KMS-11 (cell line): ENCODE measurements at regions not wholly inside any gene's neighbourhood (a gene's known extent, or its start where the extent isn't known, plus 50 kb on each side); places are given as distances from the start of the nearest gene placed in this dataset.

Experiments used
- H2AFZ ChIP-seq: fragments of 200-600 bp; sonication (generic); 2 replicates; pipeline ENCODE4 v1.6.1; 2016; ENCODE audit warnings: antibody characterized with exemption, mixed run types, low read depth
- H3K27ac ChIP-seq: fragments of 200-600 bp; sonication (generic); 2 replicates; pipeline ENCODE4 v1.6.1; 2016; ENCODE audit warnings: mild to moderate bottlenecking, mixed run types
- H3K27me3 ChIP-seq: fragments of 200-600 bp; sonication (generic); 2 replicates; pipeline ENCODE4 v1.6.1; 2017; ENCODE audit warnings: mild to moderate bottlenecking, low read depth, mixed run types, moderate library complexity; ENCODE audit not compliant: insufficient read depth
- H3K36me3 ChIP-seq: fragments of 200-600 bp; sonication (generic); 2 replicates; pipeline ENCODE4 v1.6.1; 2017; ENCODE audit warnings: mild to moderate bottlenecking, mixed run types; ENCODE audit not compliant: insufficient read depth
- H3K4me1 ChIP-seq: fragments of 200-600 bp; sonication (generic); 2 replicates; pipeline ENCODE4 v1.6.1; 2016; ENCODE audit warnings: mild to moderate bottlenecking, low read depth, mixed run types; ENCODE audit not compliant: poor library complexity, severe bottlenecking
- H3K4me2 ChIP-seq: fragments of 200-600 bp; sonication (generic); 2 replicates; pipeline ENCODE4 v1.7.0; 2016; ENCODE audit warnings: mild to moderate bottlenecking, mixed run types
- H3K4me3 ChIP-seq: fragments of 200-600 bp; sonication (generic); IDR thresholded peaks from 2 replicates; pipeline ENCODE4 v1.6.1; 2017; ENCODE audit warnings: low read depth, low read length, mixed read lengths; ENCODE audit not compliant: insufficient read depth
- H3K79me2 ChIP-seq: fragments of 200-600 bp; sonication (generic); 2 replicates; pipeline ENCODE4 v1.6.1; 2016; ENCODE audit warnings: low read depth, mixed run types; ENCODE audit not compliant: insufficient read depth
- H3K9ac ChIP-seq: fragments of 200-600 bp; sonication (generic); 2 replicates; pipeline ENCODE4 v1.6.1; 2016; ENCODE audit warnings: mild to moderate bottlenecking, mixed run types
- H4K20me1 ChIP-seq: fragments of 200-600 bp; sonication (generic); 2 replicates; pipeline ENCODE4 v1.6.1; 2016; ENCODE audit warnings: mild to moderate bottlenecking, mixed run types; ENCODE audit not compliant: insufficient read depth
- TF ChIP-seq, protein P1 (sequence below): fragments of 200-600 bp; sonication (generic); conservative IDR thresholded peaks from 2 replicates; pipeline ENCODE4 v1.6.1; 2017; ENCODE audit warnings: low read depth, mild to moderate bottlenecking, antibody characterized with exemption, low read length, moderate library complexity, mixed read lengths

DNA sequence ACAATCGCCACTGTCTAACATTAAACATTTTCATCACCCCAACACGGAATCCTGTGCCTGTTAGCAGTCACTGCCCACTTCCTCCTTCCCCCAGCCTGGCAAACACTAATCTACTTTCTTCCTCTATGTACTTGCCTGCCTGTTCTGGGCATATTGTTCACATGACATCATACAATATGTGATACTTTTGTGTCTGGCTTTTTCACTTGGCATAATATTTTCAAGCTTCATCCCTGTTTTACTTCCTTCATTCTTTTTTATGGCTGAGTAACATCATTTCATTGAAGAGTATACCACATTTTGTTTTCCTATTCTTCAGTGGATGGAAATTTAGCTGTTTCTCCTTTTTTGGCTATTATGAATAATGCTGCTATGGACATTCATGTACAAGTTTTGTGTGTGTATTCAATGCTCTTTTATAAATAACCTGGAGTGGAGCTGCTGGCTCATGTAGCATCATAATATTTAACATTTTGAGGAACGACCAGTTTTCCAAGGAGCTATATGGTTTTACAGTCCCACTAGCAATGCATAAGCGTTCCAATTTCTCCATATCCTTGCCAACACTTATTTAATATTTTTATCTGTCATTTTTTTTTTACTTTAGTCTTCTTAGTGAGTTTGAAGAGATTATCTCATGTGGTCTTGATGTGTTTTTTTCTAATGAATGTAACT is 360.1 kb downstream of the HDGFL1 start:
- Histone ChIP-seq H3K27me3 (no peaks in the 10 kb centered on the region), H3K4me2 (no peak overlapping the region), H2AFZ (no peak overlapping the region), H3K4me3 (no peak overlapping the region), H3K27ac (no peak overlapping the region), H3K9ac (no peak overlapping the region), H4K20me1 (no peaks in the 10 kb centered on the region), H3K4me1 (no peaks in the 10 kb centered on the region), H3K79me2 (no peaks in the 10 kb centered on the region), H3K36me3 (no peaks in the 10 kb centered on the region)
- TF ChIP-seq, protein P1, sequence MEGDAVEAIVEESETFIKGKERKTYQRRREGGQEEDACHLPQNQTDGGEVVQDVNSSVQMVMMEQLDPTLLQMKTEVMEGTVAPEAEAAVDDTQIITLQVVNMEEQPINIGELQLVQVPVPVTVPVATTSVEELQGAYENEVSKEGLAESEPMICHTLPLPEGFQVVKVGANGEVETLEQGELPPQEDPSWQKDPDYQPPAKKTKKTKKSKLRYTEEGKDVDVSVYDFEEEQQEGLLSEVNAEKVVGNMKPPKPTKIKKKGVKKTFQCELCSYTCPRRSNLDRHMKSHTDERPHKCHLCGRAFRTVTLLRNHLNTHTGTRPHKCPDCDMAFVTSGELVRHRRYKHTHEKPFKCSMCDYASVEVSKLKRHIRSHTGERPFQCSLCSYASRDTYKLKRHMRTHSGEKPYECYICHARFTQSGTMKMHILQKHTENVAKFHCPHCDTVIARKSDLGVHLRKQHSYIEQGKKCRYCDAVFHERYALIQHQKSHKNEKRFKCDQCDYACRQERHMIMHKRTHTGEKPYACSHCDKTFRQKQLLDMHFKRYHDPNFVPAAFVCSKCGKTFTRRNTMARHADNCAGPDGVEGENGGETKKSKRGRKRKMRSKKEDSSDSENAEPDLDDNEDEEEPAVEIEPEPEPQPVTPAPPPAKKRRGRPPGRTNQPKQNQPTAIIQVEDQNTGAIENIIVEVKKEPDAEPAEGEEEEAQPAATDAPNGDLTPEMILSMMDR: no peak

DNA sequence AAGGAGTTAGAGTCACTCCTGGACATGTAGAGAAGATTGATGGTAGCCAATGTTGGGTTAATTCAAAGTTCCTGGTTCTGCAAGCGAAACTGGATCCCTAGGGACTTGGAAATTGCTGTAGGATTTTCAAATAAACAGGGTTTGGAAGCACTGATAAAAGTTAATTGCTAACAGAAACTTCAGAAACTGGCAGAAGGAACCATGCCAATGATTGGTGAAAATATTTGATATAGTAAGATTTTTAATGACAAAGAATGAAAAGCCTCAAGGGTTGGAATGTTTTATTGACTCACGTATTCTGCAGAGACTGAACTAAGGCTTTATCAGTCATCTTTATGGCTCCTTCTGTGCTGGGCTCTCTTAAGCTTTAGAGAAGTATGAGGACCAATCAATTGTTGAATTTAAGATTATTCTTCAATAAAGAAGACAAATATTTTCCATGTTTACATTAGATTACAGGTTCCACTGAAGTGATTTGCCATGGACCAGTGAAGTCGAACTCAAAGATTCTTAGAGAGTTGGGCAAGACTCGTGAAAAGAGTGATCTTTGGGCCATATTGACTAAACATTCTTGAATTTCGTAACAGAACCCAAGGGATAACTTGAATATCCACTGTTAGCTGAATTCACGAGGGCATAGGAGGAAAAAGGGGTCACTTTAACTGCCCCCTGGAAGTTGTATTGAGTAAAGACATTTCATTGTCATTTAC is 371.4 kb downstream of the HDGFL1 start:
- Histone ChIP-seq H3K36me3 (no peaks in the 10 kb centered on the region), H3K79me2 (no peaks in the 10 kb centered on the region), H3K4me1 (no peaks in the 10 kb centered on the region), H4K20me1 (no peaks in the 10 kb centered on the region), H3K4me2 (no peak overlapping the region), H3K27me3 (no peaks in the 10 kb centered on the region), H3K4me3 (no peak overlapping the region), H3K27ac (no peak overlapping the region), H2AFZ (no peak overlapping the region), H3K9ac (no peak overlapping the region)
- TF ChIP-seq, protein P1: no peak

DNA sequence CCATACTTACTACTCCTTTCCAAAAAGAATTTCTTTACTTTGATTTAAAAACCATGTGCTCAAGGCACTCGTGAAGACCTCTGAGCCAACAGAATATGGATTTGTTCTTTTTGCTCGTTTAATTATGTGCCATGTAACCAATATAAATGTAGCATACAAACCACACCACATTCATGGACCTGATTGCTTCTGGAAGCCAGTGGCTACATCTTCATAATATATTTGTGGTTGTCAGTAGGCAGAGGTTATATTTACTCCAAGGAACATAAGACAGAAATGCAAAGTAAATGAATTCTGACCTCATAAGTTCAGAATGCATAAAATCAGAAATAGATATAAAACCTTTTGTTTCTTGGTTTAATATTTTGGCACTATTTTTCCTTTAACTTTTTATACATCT is 373.0 kb downstream of the HDGFL1 start:
- TF ChIP-seq, protein P1: no peak
- no peak overlapping the region for H2AFZ ChIP-seq
- no peaks in the 10 kb centered on the region for H3K36me3 ChIP-seq
- H3K27me3 ChIP-seq: no peaks in the 10 kb centered on the region
- H3K4me2 ChIP-seq: no peak overlapping the region
- H3K4me3 ChIP-seq: no peak overlapping the region
- no peak overlapping the region for H3K9ac ChIP-seq
- H4K20me1 ChIP-seq: no peaks in the 10 kb centered on the region
- H3K79me2 ChIP-seq: no peaks in the 10 kb centered on the region
- no peak overlapping the region for H3K27ac ChIP-seq
- H3K4me1 ChIP-seq: no peaks in the 10 kb centered on the region

DNA sequence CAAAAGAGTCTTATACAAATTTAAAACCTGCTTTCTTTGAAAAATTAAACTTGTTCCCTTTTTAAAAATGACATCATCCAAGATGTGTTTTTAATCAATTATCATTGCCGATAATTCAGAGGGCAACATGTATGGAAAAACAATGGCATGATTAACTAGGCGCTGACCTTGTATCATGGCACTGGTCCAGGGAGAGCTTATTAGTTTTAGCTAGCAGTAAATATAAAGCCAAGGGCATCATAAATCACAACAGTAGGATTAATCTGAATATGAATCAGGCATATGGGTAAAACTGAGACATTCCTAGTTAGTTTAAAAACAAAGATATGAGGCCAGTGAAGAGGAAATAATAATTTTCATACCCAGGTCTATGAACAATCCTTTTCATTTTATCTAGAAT is 374.0 kb downstream of the HDGFL1 start:
- Histone ChIP-seq H3K79me2 (no peaks in the 10 kb centered on the region), H3K4me1 (no peaks in the 10 kb centered on the region), H3K4me2 (no peak overlapping the region), H3K9ac (no peak overlapping the region), H4K20me1 (no peaks in the 10 kb centered on the region), H3K27me3 (no peaks in the 10 kb centered on the region), H3K27ac (no peak overlapping the region), H3K4me3 (no peak overlapping the region), H3K36me3 (no peaks in the 10 kb centered on the region), H2AFZ (no peak overlapping the region)
- TF ChIP-seq, protein P1: no peak
